ENCODE measurements at regions not wholly inside any gene's neighbourhood (a gene's known extent, or its start where the extent isn't known, plus 50 kb on each side); places are given as distances from the start of the nearest gene placed in this dataset.

- TF ChIP-seq POLR2A (IDR thresholded peaks at IDR 0.05) (no peak), CTCF (IDR thresholded peaks at IDR 0.05) (no peak), EP300 (IDR thresholded peaks at IDR 0.05) (no peak), POLR2AphosphoS5 (IDR thresholded peaks at IDR 0.05) (no peak)
These were observed 220.0 kb upstream of the FOXQ1 start for GRCh38 chr6:1091900-1092299.
